NCI-H748 (cell line): ENCODE measurements at regions not wholly inside any gene's neighbourhood (a gene's known extent, or its start where the extent isn't known, plus 50 kb on each side); places are given as distances from the start of the nearest gene placed in this dataset.

Experiments used
- DNase-seq: peaks from one replicate; lab custom pipeline; 2025; ENCODE audit not compliant: unreplicated experiment; lab: John Stamatoyannopoulos, UW

GRCh38 chr3:2041931-2042330 lies 56.7 kb upstream of the CNTN4 start:
- DNase-seq: no peak
